HCT116 (cell line): ENCODE measurements at regions not wholly inside any gene's neighbourhood (a gene's known extent, or its start where the extent isn't known, plus 50 kb on each side); places are given as distances from the start of the nearest gene placed in this dataset.

Experiments
- ATAC-seq: fragments of 200-7000 bp; cut with Tn5 transposase; 2 replicates; pipeline ENCODE4 v1.9.1; 2020; ENCODE audit warnings: mild to moderate bottlenecking, moderate library complexity
- BruUV-seq: library from RNA; stranded (reverse); fragments of 400-500 nt; replicated peaks from 2 replicates; lab custom pipeline; 2021; lab: Mats Ljungman, UMichigan
- CTCF ChIA-PET: fragments of 300-600 bp; sonication (Branson Sonifier 250); formaldehyde crosslinking; loops from one replicate; lab custom pipeline; 2021; ENCODE audit warnings: antibody characterized with exemption; lab: Charles Lee
- POLR2A ChIA-PET: fragments of 300-600, 350-600 bp; sonication (Branson Sonifier 250); formaldehyde crosslinking; loops from one replicate; lab custom pipeline; 2021; ENCODE audit warnings: antibody characterized with exemption; lab: Charles Lee
- RAD21 ChIA-PET, 2 experiments: fragments of 300-600 bp; sonication (Branson Sonifier 250); formaldehyde crosslinking; loops; one replicate each; lab custom pipeline; 2023; ENCODE audit warnings: low total read pairs in 2 of 2; ENCODE audit not compliant: uncharacterized antibody in 2 of 2, unreplicated experiment in 2 of 2, low non-redundant PET in 1 of 2; lab: Charles Lee
- DNase-seq: peaks from one replicate; pipeline ENCODE4 v3.0.0-alpha.2; 2010; ENCODE audit warnings: low read depth, low spot score
- H2AFZ ChIP-seq: fragments of 200-600 bp; shearing (Covaris generic), sonication (generic); 2 replicates; pipeline ENCODE4 v1.6.1; 2017; ENCODE audit warnings: low read depth, mixed run types, mixed read lengths, antibody characterized with exemption, low read length; ENCODE audit not compliant: poor library complexity, severe bottlenecking
- H3K27ac ChIP-seq: 2 replicates; pipeline ENCODE4 v1.5.1; 2012; ENCODE audit warnings: low read depth, low read length
- H3K27me3 ChIP-seq: fragments of 200-600 bp; sonication (generic); 2 replicates; pipeline ENCODE4 v1.6.1; 2016; ENCODE audit warnings: mixed run types, low read length, mixed read lengths; ENCODE audit not compliant: insufficient read depth
- H3K36me3 ChIP-seq, 2 experiments: fragments of 200-500 bp in 1 of 2; fragments of 200-600 bp in 1 of 2; sonication (Bioruptor generic) in 1 of 2; sonication (generic) in 1 of 2; 2 replicates each; pipeline versions ENCODE4 v1.5.1 to v1.6.1; 2014 to 2016; ENCODE audit warnings: low read length in 2 of 2, inconsistent platforms in 1 of 2, mixed read lengths in 1 of 2, mixed run types in 1 of 2; ENCODE audit not compliant: insufficient read depth in 2 of 2, control insufficient read depth in 1 of 2
- H3K4me1 ChIP-seq, 2 experiments: fragments of 200-600 bp in 1 of 2; sonication (generic) in 1 of 2; 2 replicates each; pipeline versions ENCODE4 v1.5.1 to v1.6.1; 2012 to 2017; ENCODE audit warnings: low read length in 2 of 2, inconsistent platforms in 1 of 2, mild to moderate bottlenecking in 1 of 2, mixed read lengths in 1 of 2, mixed run types in 1 of 2, moderate library complexity in 1 of 2; ENCODE audit not compliant: insufficient read depth in 2 of 2, control insufficient read depth in 1 of 2
- H3K4me2 ChIP-seq: fragments of 200-600 bp; sonication (generic); 2 replicates; pipeline ENCODE4 v1.6.1; 2017; ENCODE audit warnings: mixed run types, low read length, mixed read lengths
- H3K4me3 ChIP-seq, 2 experiments: fragments of 200-600 bp in 1 of 2; sonication (generic) in 1 of 2; replicated peaks in 1 of 2; 2 replicates each; pipeline ENCODE4 v1.5.1; 2011 to 2016; ENCODE audit warnings: low read length in 2 of 2, control low read depth in 1 of 2, low read depth in 1 of 2, mild to moderate bottlenecking in 1 of 2, mixed read lengths in 1 of 2, mixed run types in 1 of 2
- H3K79me2 ChIP-seq: fragments of 200-600 bp; sonication (generic); 2 replicates; pipeline ENCODE4 v1.6.1; 2017; ENCODE audit warnings: mild to moderate bottlenecking, mixed run types, low read length, moderate library complexity, mixed read lengths; ENCODE audit not compliant: insufficient read depth
- H3K9ac ChIP-seq: fragments of 200-600 bp; sonication (generic); 2 replicates; pipeline ENCODE4 v1.6.1; 2016; ENCODE audit warnings: low read length, mixed read lengths
- H3K9me2 ChIP-seq: fragments of 200-600 bp; sonication (generic), shearing (Covaris generic); 2 replicates; pipeline ENCODE4 v1.6.1; 2017; ENCODE audit warnings: mixed run types, mild to moderate bottlenecking, moderate library complexity; ENCODE audit not compliant: insufficient read depth
- H3K9me3 ChIP-seq, 2 experiments: fragments of 200-500 bp in 1 of 2; fragments of 200-600 bp in 1 of 2; sonication (Bioruptor generic) in 1 of 2; sonication (generic) in 1 of 2; 2 replicates each; pipeline ENCODE4 v1.6.1; 2014 to 2017; ENCODE audit warnings: low read length in 2 of 2, mixed read lengths in 2 of 2, inconsistent platforms in 1 of 2, low read depth in 1 of 2, mild to moderate bottlenecking in 1 of 2, mixed run types in 1 of 2, moderate library complexity in 1 of 2; ENCODE audit not compliant: control insufficient read depth in 1 of 2, insufficient read depth in 1 of 2
- H4K20me1 ChIP-seq: fragments of 200-600 bp; sonication (generic), shearing (Covaris generic); 2 replicates; pipeline ENCODE4 v1.6.1; 2017; ENCODE audit warnings: mixed run types, mild to moderate bottlenecking, moderate library complexity; ENCODE audit not compliant: insufficient read depth
- ELF1 ChIP-seq: IDR thresholded peaks from 2 replicates; pipeline ENCODE4 v1.6.1; 2012; ENCODE audit warnings: low read depth, borderline replicate concordance
- EZH2phosphoT487 ChIP-seq: fragments of 200-600 bp; IDR thresholded peaks from 2 replicates; pipeline ENCODE4 v1.6.1; 2018; ENCODE audit warnings: antibody characterized with exemption, borderline replicate concordance
- JUND ChIP-seq: IDR thresholded peaks from 2 replicates; pipeline ENCODE4 v1.6.1; 2012
- POLR2A ChIP-seq: IDR thresholded peaks from 2 replicates; pipeline ENCODE4 v1.7.0; 2011; ENCODE audit warnings: borderline replicate concordance; ENCODE audit not compliant: insufficient read depth, insufficient read length; ENCODE audit errors: extremely low read depth
- REST ChIP-seq: IDR thresholded peaks from 2 replicates; pipeline ENCODE4 v1.6.1; 2012; ENCODE audit warnings: low read depth
- ZBTB33 ChIP-seq: IDR thresholded peaks from 2 replicates; pipeline ENCODE4 v1.6.1; 2011; ENCODE audit warnings: mild to moderate bottlenecking, low read length, moderate library complexity; ENCODE audit not compliant: insufficient replicate concordance; ENCODE audit errors: extremely low read depth
- intact Hi-C: fragments of 100-400 bp; cut with micrococcal nuclease; formaldehyde crosslinking; loops from 2 replicates; pipeline ENCODE4 v1.10.0; 2022
- TF ChIP-seq, protein P1 (sequence below), 3 experiments: fragments of 200-600 bp in 1 of 3; sonication (generic) in 1 of 3; IDR thresholded peaks in 2 of 3; conservative IDR thresholded peaks in 1 of 3; 2 replicates each; pipeline ENCODE4 v1.5.1; 2012 to 2017; ENCODE audit warnings: low read depth in 2 of 3, low read length in 2 of 3, antibody characterized with exemption in 1 of 3, borderline replicate concordance in 1 of 3, control low read depth in 1 of 3, mild to moderate bottlenecking in 1 of 3, mixed read lengths in 1 of 3, mixed run types in 1 of 3, moderate library complexity in 1 of 3; ENCODE audit not compliant: insufficient read depth in 1 of 3

DNA sequence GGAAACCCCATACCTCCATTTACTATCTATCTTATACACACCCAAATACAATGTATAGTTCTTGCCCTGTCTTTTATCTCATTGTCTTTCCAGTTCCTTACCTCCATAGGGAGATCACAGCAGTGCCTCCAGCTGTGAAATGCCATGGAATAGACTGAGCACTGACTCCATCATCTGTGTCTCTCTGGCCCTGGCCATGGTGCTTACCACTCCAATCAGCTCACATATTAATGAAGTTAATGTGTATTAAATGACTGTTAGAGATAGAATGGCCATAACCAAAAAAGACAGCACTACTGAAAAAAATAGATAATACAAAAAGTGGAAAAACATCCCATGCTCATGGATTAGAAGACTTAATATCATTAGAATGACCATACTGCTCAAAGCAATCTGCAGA, 240.4 kb upstream of the SOX21 start:
- Histone ChIP-seq H3K4me3 (no peak overlapping the region), H3K9me2 (no peaks in the 10 kb centered on the region), H3K27me3 (peaks cover 41% of the 10 kb centered on the region), H3K9ac (no peak overlapping the region), H4K20me1 (no peaks in the 10 kb centered on the region), H3K79me2 (no peaks in the 10 kb centered on the region), H2AFZ (no peak overlapping the region), H3K27ac (no peak overlapping the region), H3K9me3 (no peaks in the 10 kb centered on the region), H3K4me2 (no peak overlapping the region), H3K4me1 (no peaks in the 10 kb centered on the region), H3K36me3 (no peaks in the 10 kb centered on the region)
- RAD21 ChIA-PET, result no interaction called here
- ATAC-seq (no peak), DNase-seq (no peak)
- POLR2A ChIA-PET, result no interaction called here
- TF ChIP-seq, protein P1, sequence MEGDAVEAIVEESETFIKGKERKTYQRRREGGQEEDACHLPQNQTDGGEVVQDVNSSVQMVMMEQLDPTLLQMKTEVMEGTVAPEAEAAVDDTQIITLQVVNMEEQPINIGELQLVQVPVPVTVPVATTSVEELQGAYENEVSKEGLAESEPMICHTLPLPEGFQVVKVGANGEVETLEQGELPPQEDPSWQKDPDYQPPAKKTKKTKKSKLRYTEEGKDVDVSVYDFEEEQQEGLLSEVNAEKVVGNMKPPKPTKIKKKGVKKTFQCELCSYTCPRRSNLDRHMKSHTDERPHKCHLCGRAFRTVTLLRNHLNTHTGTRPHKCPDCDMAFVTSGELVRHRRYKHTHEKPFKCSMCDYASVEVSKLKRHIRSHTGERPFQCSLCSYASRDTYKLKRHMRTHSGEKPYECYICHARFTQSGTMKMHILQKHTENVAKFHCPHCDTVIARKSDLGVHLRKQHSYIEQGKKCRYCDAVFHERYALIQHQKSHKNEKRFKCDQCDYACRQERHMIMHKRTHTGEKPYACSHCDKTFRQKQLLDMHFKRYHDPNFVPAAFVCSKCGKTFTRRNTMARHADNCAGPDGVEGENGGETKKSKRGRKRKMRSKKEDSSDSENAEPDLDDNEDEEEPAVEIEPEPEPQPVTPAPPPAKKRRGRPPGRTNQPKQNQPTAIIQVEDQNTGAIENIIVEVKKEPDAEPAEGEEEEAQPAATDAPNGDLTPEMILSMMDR (IDR thresholded peaks at IDR 0.05 in 2 of 3, conservative IDR thresholded peaks at IDR 0.05 in 1 of 3; ENCODE audit: borderline replicate concordance in 1 of 3, insufficient read depth in 1 of 3, low read depth in 2 of 3, low read length in 2 of 3), result no peak
- TF ChIP-seq EZH2phosphoT487, result no peak
- no peak for TF ChIP-seq ELF1
- TF ChIP-seq POLR2A, result no peak
- no peak for TF ChIP-seq JUND
- TF ChIP-seq ZBTB33, result no peak
- no peak for TF ChIP-seq REST
- intact Hi-C loops, result no loop called here
- BruUV-seq, result no TSS peak
- CTCF ChIA-PET, result no interaction called here
